Upper lobe of right lung (tissue), 1 donor: ENCODE measurements at regions not wholly inside any gene's neighbourhood (a gene's known extent, or its start where the extent isn't known, plus 50 kb on each side); places are given as distances from the start of the nearest gene placed in this dataset.

Experiments used
- ATAC-seq: fragments of 200-7000 bp; cut with Tn5 transposase; one replicate; pipeline ENCODE4 v1.9.1; 2020; ENCODE audit warnings: mild to moderate bottlenecking, moderate library complexity
- DNase-seq: peaks from one replicate; pipeline ENCODE4 v3.0.0-alpha.2; 2020
- H3K27ac ChIP-seq: fragments of 200-600 bp; one replicate; pipeline ENCODE4 v1.8.0; 2022
- H3K27me3 ChIP-seq: fragments of 200-600 bp; one replicate; pipeline ENCODE4 v1.8.0; 2022; ENCODE audit warnings: mild to moderate bottlenecking
- H3K36me3 ChIP-seq: fragments of 200-600 bp; one replicate; pipeline ENCODE4 v1.8.0; 2022
- H3K4me1 ChIP-seq: fragments of 200-600 bp; one replicate; pipeline ENCODE4 v1.8.0; 2022
- H3K4me3 ChIP-seq: fragments of 200-600 bp; one replicate; pipeline ENCODE4 v1.8.0; 2022; ENCODE audit warnings: mild to moderate bottlenecking
- H3K9me3 ChIP-seq: fragments of 200-600 bp; one replicate; pipeline ENCODE4 v1.8.0; 2022
- CTCF ChIP-seq: fragments of 200-600 bp; IDR thresholded peaks from one replicate; pipeline ENCODE4 v1.8.0; 2022; ENCODE audit warnings: antibody characterized with exemption
- intact Hi-C: fragments of 100-400 bp; cut with DNase I; formaldehyde crosslinking; loops from one replicate; pipeline ENCODE4 v1.11.0; 2022
- donor health status: DM: no; HTN: yes; CAD: no; lungs with severe emphysema.

GRCh38 chr18:64888956-64889355, 740.1 kb upstream of the LINC00305 start:
- DNase-seq, result no peak
- Histone ChIP-seq H3K27ac (no peak overlapping the region), H3K9me3 (no peaks in the 10 kb centered on the region), H3K4me1 (no peaks in the 10 kb centered on the region), H3K4me3 (no peak overlapping the region), H3K36me3 (no peaks in the 10 kb centered on the region), H3K27me3 (no peaks in the 10 kb centered on the region)
- no peak for TF ChIP-seq CTCF
- intact Hi-C loops, result loop anchor here (10.0 kb wide), 1 partner anchor 396 kb away; no protein-coding TSS in a partner anchor
- ATAC-seq, result no peak

GRCh38 chr18:64886995-64887394, 738.1 kb upstream of the LINC00305 start:
- TF ChIP-seq CTCF, result no peak
- Histone ChIP-seq H3K27ac (no peak overlapping the region), H3K4me1 (no peaks in the 10 kb centered on the region), H3K36me3 (no peaks in the 10 kb centered on the region), H3K9me3 (no peaks in the 10 kb centered on the region), H3K27me3 (no peaks in the 10 kb centered on the region), H3K4me3 (no peak overlapping the region)
- DNase-seq (no peak), ATAC-seq (no peak)
- intact Hi-C loops, result loop anchor here (10.0 kb wide), 1 partner anchor 398 kb away; no protein-coding TSS in a partner anchor

- no peak for TF ChIP-seq CTCF
- Histone ChIP-seq H3K4me3 (no peak overlapping the region), H3K36me3 (no peaks in the 10 kb centered on the region), H3K27ac (no peak overlapping the region), H3K27me3 (no peaks in the 10 kb centered on the region), H3K9me3 (no peaks in the 10 kb centered on the region), H3K4me1 (no peaks in the 10 kb centered on the region)
- intact Hi-C loops, result loop anchor here (10.0 kb wide), 1 partner anchor 402 kb away; no protein-coding TSS in a partner anchor
- ATAC-seq (no peak), DNase-seq (no peak)
These were observed 734.0 kb upstream of the LINC00305 start for GRCh38 chr18:64882896-64883295.

GRCh38 chr18:64876833-64877232, 727.9 kb upstream of the LINC00305 start:
- Histone ChIP-seq H3K4me1 (no peaks in the 10 kb centered on the region), H3K36me3 (no peaks in the 10 kb centered on the region), H3K4me3 (no peak overlapping the region), H3K27ac (no peak overlapping the region), H3K27me3 (no peaks in the 10 kb centered on the region), H3K9me3 (no peaks in the 10 kb centered on the region)
- no peak for TF ChIP-seq CTCF
- no peak for DNase-seq
- intact Hi-C loops, result no loop called here
- ATAC-seq, result no peak

- no peak for TF ChIP-seq CTCF
- Histone ChIP-seq H3K27ac (no peak overlapping the region), H3K4me1 (no peaks in the 10 kb centered on the region), H3K27me3 (no peaks in the 10 kb centered on the region), H3K4me3 (no peak overlapping the region), H3K9me3 (no peaks in the 10 kb centered on the region), H3K36me3 (no peaks in the 10 kb centered on the region)
- no peak for ATAC-seq
- DNase-seq, result no peak
- intact Hi-C loops, result no loop called here
These were observed 724.0 kb upstream of the LINC00305 start for GRCh38 chr18:64872710-64873458.

GRCh38 chr18:64854112-64854511, 705.2 kb upstream of the LINC00305 start:
- DNase-seq (no peak), ATAC-seq (no peak)
- no peak for TF ChIP-seq CTCF
- intact Hi-C loops, result no loop called here
- Histone ChIP-seq H3K4me1 (no peaks in the 10 kb centered on the region), H3K27me3 (no peaks in the 10 kb centered on the region), H3K27ac (no peak overlapping the region), H3K9me3 (no peaks in the 10 kb centered on the region), H3K36me3 (no peaks in the 10 kb centered on the region), H3K4me3 (no peak overlapping the region)
